ENCODE measurements at regions not wholly inside any gene's neighbourhood (a gene's known extent, or its start where the extent isn't known, plus 50 kb on each side); places are given as distances from the start of the nearest gene placed in this dataset.

DNA sequence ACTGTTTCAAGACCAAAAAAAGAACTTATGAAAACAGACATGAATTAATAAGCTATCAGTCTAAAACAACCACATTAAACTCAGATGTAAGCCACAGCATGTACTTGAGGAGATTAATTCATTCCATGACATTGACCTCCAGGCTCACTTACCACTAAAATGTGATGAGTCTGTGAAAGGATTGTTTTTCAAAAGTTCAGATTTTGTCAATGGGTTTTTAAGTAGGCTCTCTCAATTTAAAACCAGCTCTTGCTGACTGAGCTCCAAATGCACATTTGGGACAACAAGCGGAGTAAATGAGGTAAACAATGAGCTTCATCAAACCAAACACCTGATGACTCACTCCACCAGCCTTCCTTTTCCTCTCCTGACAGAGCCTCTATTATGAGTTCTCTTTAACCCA lies 197.0 kb downstream of the SIM1 start:
- DNase-seq (ENCODE audit: low read depth): no peak

GRCh38 chr6:100266494-100267401 lies 198.0 kb downstream of the SIM1 start:
- no peak for DNase-seq (ENCODE audit: low read depth)

DNA sequence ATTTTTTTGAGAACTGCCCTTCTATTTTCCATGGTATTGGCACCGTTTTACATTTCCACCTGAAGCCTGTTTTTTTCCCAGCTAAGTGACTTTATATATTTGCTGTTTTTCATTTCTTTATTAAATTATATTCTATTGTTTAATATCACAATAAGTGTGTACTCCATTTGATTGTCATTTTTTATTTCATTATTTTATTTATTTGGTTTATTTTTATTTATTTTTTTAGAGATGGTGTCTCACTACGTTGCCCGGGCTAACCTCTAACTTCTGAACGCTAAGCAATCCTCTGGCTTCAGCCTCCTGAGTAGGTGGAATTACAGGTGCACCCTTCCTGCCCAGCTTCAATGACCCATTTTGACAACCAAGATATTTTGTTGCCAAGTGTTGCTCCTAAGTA lies 202.6 kb downstream of the SIM1 start:
- no peak for DNase-seq (ENCODE audit: low read depth)

- no peak for DNase-seq (ENCODE audit: low read depth)
Measured at GRCh38 chr6:100261486-100261885, 203.2 kb downstream of the SIM1 start.

DNA sequence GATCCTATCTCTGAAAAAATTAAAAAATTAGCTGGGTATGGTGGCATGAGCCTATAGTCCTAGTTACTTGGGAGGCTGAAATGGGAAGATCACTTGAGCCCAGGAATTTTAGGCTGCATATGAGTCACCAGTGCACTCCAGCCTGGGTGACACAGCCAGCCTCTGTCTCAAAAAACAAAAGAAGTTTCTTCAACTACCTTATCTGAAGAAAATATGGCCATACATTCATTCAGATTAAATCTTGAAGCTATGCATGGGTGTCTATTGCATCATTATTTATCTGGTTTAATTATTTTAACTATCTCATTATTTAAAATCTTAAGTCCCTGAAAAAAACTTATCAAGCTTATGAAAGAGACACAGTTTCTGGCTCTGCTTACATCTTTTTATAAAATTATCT lies 204.1 kb downstream of the SIM1 start:
- no peak for DNase-seq (ENCODE audit: low read depth)

DNA sequence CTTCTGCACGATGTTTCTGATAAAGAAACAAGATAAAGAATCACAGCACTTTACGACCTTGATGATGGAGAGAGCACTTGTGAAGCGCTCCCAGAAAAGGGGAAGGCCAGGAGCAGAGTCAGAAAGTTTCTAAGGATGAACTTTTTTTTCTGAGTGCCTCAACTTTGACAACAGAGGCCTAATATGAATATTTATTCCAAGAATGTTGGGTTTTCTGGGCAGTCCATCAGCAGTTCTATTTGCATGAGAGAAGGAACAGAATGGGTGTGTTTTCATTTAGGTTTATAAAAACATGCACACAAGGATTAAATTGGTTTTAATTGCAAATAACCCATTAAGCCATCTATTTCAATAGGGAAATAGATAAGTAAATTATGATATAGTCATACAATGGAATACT lies 204.9 kb downstream of the SIM1 start:
- no peak for DNase-seq (ENCODE audit: low read depth)

DNA sequence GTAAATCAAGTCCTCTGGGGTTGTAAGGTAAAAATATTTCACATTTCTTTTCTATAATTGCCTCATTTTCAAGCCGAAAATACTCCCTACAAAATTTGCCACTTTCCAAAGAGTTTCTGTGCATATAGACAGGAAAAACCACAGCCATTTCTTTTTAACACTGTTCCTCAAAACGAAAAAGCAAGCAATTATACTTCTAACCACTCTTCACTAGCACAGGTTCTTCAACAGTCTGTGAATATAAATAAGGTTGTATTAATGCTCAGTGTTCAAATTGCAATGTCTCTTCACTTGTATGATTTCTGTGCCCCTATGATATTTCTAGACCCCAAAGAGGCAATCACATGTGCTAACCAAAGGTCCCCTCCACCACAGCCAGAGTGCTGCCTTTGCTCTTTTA lies 206.0 kb downstream of the SIM1 start:
- DNase-seq (ENCODE audit: low read depth): no peak

GRCh38 chr6:100257793-100258395 lies 206.8 kb downstream of the SIM1 start:
- no peak for DNase-seq (ENCODE audit: low read depth)

DNA sequence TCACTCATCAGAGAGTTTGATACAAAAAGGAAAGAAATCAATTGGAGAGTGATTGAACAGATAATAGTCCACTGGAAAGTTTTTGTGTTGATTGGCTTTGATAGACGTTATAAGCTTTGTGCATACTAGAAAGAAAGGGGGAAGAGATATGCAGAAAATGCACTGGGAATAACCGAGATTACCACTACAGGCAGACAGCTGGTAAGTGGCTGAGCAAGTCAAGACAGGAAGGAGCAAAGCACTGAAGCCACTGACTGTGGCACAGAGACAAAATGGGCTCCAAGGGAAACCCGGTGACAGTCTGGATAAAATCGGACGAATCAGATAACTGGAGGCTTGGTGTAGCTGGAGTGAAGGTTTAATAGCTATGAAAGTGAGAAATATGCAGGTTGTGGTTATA lies 209.0 kb downstream of the SIM1 start:
- no peak for DNase-seq (ENCODE audit: low read depth)

DNA sequence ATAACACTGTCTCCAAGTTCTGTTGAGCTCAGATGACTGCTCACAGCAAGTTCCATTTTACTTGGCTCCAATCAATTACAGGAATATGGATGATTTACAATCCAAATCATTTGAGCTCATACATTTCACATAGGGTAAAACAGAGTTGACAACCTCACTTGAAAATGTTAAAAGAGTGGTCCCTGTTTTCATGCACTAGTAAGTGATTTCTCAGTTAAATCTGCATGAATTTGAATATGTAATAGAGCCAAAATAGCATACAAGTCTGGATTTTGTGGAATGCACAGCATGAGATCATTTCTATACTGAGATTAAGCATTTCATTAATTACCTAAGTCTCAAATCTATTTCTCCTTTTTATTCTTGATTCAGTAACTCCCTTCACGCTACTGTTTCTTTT lies 217.6 kb downstream of the SIM1 start:
- no peak for DNase-seq (ENCODE audit: low read depth)

DNA sequence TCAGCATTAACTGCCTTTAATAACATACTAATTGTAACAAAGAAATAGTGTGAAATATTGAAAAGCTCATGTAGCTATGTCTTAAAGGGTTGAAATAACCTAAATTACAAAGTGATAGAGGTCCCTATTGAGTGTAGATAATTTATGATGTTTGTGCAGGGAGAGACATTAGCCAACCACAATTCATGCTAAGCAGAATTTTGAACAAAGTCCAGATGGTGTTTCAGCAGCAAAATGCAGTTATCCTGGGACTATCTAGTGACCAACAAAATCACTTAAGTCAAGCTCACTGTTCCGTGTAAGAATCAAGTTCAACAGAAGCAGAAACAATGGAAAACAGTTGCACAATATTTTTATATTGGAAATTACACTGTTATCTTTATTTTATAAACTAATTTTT lies 218.5 kb downstream of the SIM1 start:
- DNase-seq (ENCODE audit: low read depth): no peak

- no peak for DNase-seq (ENCODE audit: low read depth)
Measured at GRCh38 chr6:100240798-100241197, 223.9 kb downstream of the SIM1 start.

- DNase-seq (ENCODE audit: low read depth): no peak
Measured at GRCh38 chr6:100237821-100238220, 226.9 kb downstream of the SIM1 start.

DNA sequence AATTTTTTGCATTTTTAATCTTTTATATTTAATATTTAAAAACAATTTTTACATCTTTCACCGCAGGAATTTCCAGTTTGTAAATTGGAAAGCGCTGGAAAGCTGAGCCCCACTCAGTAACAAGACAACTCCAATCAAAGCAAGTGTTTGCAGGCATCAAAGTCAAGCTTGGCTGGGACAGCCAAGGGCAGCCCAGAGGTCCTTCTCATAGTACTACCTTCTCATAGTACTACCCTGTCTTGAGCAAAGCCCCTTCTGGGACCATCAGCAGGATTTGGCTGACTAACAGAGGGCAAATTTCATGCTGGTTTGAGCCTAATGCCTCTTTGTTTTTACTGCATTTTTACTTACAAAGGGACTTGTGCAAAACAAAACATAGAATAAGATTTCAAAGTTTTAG lies 228.3 kb downstream of the SIM1 start:
- DNase-seq (ENCODE audit: low read depth): no peak

- no peak for DNase-seq (ENCODE audit: low read depth)
Measured at GRCh38 chr6:100235631-100236030, 229.1 kb downstream of the SIM1 start.

DNA sequence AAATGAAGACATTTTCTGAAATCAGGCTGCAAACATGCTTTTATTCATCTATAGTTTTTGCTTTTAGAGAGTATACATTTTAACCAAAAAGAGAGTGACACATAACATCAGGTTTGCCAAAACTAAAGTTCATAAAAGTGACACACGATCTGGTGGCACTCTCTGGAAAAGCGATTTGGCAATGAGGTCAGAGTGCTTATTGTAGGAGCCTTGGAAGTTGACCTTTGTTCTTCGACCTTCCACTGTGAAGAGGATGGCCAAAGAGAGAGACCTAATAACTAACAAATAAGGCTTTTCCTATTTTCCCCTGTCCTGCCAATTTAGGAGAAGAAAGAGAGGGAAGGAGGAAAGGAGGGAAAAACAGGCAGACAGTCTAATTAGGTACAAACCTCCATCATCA lies 230.1 kb downstream of the SIM1 start:
- DNase-seq (ENCODE audit: low read depth): no peak

DNA sequence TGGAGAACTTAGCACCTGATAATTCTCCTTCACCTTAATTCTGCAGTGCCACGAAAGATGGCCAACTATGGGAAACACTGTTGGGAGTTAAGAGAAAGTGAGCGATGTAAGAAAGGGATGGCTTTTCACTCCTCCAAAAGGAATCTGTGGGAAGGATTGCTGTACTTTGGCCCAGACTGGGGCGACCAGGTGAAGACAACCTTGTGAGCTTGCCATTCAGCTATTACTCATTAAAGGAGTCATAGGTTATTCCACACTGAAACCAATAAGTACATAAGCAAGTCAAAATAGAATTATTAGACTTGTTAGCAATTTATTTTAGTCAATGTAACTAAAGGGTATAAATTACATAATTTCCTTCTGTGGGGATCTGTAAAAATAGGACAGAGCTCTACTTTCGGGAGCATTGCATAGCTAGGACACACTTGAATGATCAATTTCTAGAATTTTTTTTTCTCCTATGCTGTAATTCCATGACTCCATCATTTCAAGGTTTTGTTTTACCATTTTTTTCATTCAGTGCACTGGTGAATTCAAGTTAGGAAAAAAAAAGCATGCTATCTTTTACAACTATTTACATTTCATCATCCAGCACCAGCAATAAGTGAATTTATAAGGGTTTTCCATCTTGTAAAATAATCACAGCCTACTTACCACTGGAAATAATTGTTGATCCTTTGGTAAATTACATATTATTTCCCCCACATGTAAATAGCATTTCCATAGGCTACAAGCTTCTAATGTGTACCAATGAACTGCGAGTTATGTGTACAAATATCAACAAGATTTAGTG lies 231.7 kb downstream of the SIM1 start:
- DNase-seq (ENCODE audit: low read depth): no peak

DNA sequence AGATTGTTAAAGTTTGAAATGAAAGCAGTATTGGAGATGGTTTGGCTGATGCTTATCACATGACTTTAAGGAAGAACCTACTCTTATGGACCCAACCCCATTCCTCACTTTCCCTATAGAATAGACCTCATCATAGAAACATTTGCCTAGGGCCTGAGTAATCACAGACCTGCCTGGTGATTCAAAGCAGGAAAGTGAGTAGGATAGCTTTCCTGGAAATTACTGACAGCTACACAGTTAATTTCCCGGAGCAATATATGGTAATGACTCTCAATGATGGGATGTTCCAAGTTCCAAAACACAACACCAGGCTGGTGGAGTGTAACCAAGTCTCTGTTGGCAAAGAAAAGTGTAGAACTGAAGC lies 233.8 kb downstream of the SIM1 start:
- no peak for DNase-seq (ENCODE audit: low read depth)

DNA sequence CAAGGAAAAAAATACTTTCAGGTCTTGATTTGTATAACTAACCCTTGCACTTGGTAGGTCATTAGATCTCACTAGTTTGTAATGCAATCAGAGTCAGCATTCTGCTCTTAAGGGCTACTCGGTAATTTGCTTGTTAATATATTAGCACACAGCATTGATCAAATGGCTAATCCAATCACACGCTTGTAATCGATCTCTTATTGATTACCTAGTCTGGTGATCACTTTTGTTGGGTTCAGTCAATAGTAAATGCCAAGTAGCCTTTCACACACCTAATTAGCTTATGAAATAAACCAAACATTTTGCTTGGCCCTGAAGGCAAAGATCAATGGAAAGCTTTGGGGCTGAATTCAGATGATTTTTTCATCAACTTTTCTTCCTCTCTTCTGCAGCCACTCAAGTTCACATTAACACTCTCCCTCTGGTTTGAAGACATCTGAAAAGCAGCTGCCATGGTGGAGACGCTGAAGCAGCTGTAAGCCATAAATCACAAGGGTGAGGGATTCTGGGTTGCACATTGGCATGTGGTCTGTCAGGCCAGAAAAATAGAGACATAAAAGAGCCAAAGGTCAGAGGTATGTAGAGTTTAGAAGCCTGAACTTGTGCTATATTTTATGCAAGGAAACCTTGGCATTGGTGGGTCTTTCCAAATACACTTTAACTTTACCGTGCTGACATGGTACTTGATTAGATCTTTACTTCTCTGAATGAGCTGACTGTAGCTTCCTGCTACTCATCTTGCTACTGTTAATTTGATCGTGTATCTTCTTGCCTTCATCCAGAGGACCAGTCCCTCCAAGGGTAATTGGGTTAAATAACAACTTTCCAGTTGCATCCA lies 234.4 kb downstream of the SIM1 start:
- no peak for DNase-seq (ENCODE audit: low read depth)

- no peak for DNase-seq (ENCODE audit: low read depth)
Measured at GRCh38 chr6:100229512-100229911, 235.2 kb downstream of the SIM1 start.

DNA sequence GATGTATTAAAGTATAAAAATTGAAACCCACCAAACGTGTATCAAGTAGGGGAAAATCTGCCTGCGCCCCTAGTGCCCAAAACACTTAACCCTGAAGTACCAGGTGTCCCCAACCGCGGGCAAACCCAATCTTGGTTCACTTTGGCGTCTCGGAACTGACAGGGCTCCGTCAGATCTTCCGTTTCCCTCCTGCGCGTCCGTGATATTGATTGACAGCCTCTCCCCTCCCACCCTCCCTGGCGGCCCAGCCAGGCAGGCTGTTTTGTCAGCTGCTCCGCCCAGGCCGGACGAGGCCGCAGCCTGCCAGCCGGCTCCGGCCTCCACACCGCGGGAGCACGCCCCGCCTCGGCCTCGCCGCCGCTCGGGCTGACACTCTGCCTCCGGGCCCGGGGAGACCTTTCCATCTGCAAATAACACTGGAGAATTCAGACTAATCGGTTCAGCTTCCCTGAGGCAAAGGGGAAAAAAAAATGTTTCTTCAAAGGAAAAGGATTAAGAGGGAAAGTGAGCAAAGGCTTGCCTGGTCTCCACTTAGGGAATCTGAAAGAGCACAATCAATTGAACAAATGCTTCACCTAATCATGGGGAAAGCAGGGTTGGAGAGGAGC lies 234.9 kb upstream of the MCHR2 start:
- DNase-seq (ENCODE audit: low read depth): peak; percentile 19

DNA sequence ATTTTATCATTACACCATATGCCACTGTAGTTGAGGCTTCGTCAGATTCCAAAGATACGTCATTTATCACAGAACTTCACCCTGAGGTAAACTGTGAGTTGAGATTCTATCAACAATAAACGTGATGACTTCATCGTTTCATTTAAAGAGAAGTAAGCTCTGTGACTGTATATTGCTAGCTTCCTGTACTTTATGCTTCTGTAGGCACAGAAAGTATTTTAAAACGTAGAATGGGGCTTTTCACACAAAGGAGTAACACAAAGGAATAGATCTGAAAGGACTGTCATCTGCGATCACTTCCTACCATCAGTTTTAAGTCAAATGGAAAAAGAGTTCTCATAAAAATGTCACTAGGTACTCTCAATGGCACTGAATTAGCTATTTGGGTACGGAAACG lies 234.4 kb upstream of the MCHR2 start:
- no peak for DNase-seq (ENCODE audit: low read depth)

Measured in activated T-cell treated with anti-CD3 and anti-CD28 coated beads for 24 hours (primary cell).